ENCODE measurements at regions not wholly inside any gene's neighbourhood (a gene's known extent, or its start where the extent isn't known, plus 50 kb on each side); places are given as distances from the start of the nearest gene placed in this dataset.

GRCh38 chr13:99027661-99028425 lies 50.0 kb upstream of the DOCK9 start:
- TF ChIP-seq, protein P1, sequence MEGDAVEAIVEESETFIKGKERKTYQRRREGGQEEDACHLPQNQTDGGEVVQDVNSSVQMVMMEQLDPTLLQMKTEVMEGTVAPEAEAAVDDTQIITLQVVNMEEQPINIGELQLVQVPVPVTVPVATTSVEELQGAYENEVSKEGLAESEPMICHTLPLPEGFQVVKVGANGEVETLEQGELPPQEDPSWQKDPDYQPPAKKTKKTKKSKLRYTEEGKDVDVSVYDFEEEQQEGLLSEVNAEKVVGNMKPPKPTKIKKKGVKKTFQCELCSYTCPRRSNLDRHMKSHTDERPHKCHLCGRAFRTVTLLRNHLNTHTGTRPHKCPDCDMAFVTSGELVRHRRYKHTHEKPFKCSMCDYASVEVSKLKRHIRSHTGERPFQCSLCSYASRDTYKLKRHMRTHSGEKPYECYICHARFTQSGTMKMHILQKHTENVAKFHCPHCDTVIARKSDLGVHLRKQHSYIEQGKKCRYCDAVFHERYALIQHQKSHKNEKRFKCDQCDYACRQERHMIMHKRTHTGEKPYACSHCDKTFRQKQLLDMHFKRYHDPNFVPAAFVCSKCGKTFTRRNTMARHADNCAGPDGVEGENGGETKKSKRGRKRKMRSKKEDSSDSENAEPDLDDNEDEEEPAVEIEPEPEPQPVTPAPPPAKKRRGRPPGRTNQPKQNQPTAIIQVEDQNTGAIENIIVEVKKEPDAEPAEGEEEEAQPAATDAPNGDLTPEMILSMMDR (IDR thresholded peaks at IDR 0.05), result no peak
- TF ChIP-seq POLR2A (IDR thresholded peaks at IDR 0.05), result no peak
